T-helper 17 cell (primary cell): ENCODE measurements at regions not wholly inside any gene's neighbourhood (a gene's known extent, or its start where the extent isn't known, plus 50 kb on each side); places are given as distances from the start of the nearest gene placed in this dataset.
A peak's percentile ranks its signal among the peaks of the same experiment; 100 is the strongest.

ENCODE experiments used
- ATAC-seq: fragments of 150-1000 bp; cut with Tn5 transposase; 2 replicates; pipeline ENCODE4 v1.10.0; 2021; ENCODE audit warnings: mild to moderate bottlenecking, moderate library complexity
- DNase-seq, 3 donors: peaks; one replicate each; pipeline versions ENCODE4 v3.0.0 to v3.0.0-alpha.2; 2020 to 2021
- H3K9me3 ChIP-seq: one replicate; pipeline ENCODE4 v1.7.0; 2013; ENCODE audit warnings: low read length, mild to moderate bottlenecking; ENCODE audit not compliant: control insufficient read depth, poor library complexity, severe bottlenecking
- H3K27ac Mint-ChIP-seq: one replicate; pipeline ENCODE4 v1.8.0; 2022; ENCODE audit warnings: mild to moderate bottlenecking, moderate library complexity, mixed read lengths
- H3K27me3 Mint-ChIP-seq: one replicate; pipeline ENCODE4 v1.8.0; 2022; ENCODE audit warnings: mixed read lengths
- H3K36me3 Mint-ChIP-seq: one replicate; pipeline ENCODE4 v1.8.0; 2022; ENCODE audit warnings: low read depth, mixed read lengths
- H3K4me1 Mint-ChIP-seq: one replicate; pipeline ENCODE4 v1.8.0; 2022; ENCODE audit warnings: mild to moderate bottlenecking, mixed read lengths
- H3K4me3 Mint-ChIP-seq: one replicate; pipeline ENCODE4 v1.8.0; 2022; ENCODE audit warnings: mild to moderate bottlenecking, moderate library complexity, mixed read lengths

DNA sequence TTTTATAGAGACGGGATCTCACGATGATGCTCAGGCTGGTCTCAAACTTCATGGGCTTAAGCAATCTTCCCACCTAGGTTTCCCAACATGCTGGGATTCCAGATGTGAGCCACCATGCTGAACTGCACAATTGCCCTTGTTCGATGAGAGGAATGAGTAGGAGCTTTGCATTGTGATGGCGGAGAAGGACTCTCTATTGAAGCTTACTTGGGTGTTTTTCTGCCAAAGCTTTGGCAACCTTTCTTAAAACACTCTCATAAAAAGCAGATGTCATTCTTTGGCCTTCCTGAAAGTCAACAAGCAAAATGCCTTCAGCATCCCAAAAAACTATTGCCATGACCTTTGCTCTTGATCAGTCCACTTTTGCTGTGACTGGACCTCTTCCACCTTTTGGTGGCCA is 904.8 kb upstream of the TMEM132C start:
- Mint-ChIP-seq H3K36me3 (no peaks in the 10 kb centered on the region), H3K27ac (no peak overlapping the region), H3K4me3 (no peak overlapping the region), H3K4me1 (no peaks in the 10 kb centered on the region), H3K27me3 (peaks cover 7% of the 10 kb centered on the region)
- no peak for DNase-seq
- no peaks in the 10 kb centered on the region for H3K9me3 ChIP-seq
- ATAC-seq, result no peak

DNA sequence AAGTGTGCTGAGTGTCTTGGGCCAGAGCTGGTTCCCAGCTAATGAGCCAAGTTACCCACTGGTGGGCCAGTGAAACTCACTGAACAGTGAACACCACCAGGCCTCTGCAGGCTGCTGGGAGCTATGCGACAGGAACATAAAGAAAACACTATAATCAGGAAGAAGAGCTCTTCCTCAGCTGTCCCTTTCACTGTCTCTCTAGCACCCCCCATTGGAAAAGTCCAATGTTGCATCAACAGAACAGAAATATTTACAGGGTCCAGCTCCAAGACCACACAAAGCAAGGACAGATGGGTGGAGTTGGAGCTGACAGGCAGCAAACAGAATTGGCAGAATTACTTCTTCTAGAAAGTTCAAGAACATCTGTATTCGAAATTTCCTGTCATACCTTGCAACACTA is 903.6 kb upstream of the TMEM132C start:
- ATAC-seq, result no peak
- no peak overlapping the region for H3K27ac Mint-ChIP-seq
- H3K4me3 Mint-ChIP-seq, result no peak overlapping the region
- H3K9me3 ChIP-seq, result no peaks in the 10 kb centered on the region
- no peaks in the 10 kb centered on the region for H3K4me1 Mint-ChIP-seq
- peaks cover 7% of the 10 kb centered on the region for H3K27me3 Mint-ChIP-seq
- DNase-seq, result no peak
- no peaks in the 10 kb centered on the region for H3K36me3 Mint-ChIP-seq

DNA sequence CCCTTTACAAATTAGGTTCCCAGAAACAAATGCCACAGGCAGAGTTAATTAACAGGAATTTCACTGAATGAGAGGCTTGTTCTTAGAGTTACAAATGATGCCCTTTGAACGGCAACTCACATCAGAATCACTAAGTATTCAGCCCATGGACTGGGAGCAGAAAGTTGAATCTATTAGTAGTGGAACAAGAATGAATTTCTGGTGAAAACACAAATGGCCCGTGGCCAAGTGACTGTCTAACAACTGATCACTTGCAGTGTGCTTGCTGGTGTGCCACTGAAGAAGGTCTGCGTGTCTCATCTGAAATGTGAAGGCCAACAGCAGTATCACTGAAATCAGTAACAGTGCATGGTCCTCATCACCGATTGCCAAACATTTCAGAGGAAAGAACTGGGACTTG is 893.4 kb upstream of the TMEM132C start:
- H3K4me3 Mint-ChIP-seq, result no peak overlapping the region
- no peaks in the 10 kb centered on the region for H3K4me1 Mint-ChIP-seq
- DNase-seq, result no peak
- H3K9me3 ChIP-seq, result no peaks in the 10 kb centered on the region
- peaks cover 27% of the 10 kb centered on the region for H3K27me3 Mint-ChIP-seq
- ATAC-seq, result no peak
- H3K36me3 Mint-ChIP-seq, result no peaks in the 10 kb centered on the region
- no peak overlapping the region for H3K27ac Mint-ChIP-seq

DNA sequence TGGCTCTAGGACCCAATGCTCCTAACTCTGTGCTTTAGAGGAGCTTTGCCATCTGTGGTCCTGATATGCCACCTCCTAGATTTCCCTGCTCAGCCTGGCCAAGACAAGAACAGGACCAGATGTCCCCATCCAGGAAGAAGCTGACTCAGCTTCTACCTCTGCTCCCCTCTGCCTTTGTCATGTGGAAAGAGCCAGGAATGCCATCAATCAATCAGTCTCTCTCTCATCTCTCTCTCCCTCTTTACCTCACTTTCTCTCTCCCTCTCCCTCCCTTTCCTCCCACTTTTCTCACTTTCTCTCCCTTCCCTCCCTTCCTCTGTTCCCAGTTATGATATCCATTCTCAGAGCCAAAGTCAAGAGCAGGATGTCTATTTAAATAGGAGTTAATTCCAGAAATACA is 892.5 kb upstream of the TMEM132C start:
- ATAC-seq (no peak), DNase-seq (no peak)
- no peaks in the 10 kb centered on the region for H3K36me3 Mint-ChIP-seq
- H3K9me3 ChIP-seq, result no peaks in the 10 kb centered on the region
- H3K4me1 Mint-ChIP-seq, result no peaks in the 10 kb centered on the region
- peaks cover 35% of the 10 kb centered on the region for H3K27me3 Mint-ChIP-seq
- no peak overlapping the region for H3K4me3 Mint-ChIP-seq
- H3K27ac Mint-ChIP-seq, result no peak overlapping the region

DNA sequence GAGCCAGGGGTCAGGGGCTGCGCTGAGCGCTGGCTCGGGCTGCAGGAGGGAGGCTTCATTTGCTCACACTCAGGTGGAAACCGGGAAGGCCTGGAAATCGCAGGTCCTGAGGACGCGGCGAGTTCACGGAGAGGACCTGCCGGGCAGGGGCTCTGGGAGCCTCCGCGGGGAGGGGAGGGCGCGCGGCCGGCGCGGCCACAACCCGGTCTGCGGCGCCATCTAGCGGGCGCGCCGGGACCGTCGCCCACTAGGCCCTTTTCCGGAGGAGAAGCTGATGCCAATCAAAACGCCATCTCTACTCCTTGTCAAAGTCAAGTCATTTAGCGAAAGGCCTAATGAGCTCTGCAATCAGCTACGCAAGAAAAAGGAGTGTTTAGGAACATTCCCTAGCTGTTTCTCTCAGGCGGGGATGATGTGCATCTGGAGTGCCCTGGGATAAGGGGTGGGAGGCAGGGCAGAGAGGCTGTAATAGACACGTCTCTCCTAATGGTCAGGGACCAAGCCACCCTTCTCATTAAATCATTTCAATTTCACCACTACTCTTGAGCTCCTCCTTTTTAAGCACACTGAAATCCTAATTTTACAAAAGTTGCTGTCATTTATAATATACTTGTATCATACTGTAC is 885.8 kb upstream of the TMEM132C start:
- Mint-ChIP-seq H3K4me3 (no peak overlapping the region), H3K4me1 (peaks cover 3% of the 10 kb centered on the region), H3K27ac (no peak overlapping the region), H3K36me3 (no peaks in the 10 kb centered on the region), H3K27me3 (peaks cover 27% of the 10 kb centered on the region)
- ATAC-seq, result peak; percentile 46
- H3K9me3 ChIP-seq, result no peaks in the 10 kb centered on the region
- DNase-seq, result peak in 2 of 3 donors; percentile 17

DNA sequence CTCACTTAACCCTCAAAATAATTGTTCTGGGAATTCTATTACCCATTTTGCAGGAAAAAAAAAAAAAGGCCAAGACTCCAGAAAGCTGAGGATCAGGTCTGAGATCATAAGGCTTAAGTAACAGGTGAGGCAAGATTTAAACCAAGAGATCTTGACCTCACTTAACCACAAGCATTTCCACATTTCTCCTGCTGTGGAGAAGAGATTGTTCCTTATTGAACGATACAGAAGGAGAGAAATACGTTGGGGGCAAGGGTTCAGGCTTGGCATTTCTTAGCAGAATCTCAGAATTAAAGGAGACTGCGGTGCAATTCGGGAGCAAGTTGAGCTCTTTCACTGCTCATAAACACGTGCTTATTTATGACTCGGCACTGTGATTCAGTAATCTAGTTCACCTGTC is 885.3 kb upstream of the TMEM132C start:
- DNase-seq (no peak), ATAC-seq (no peak)
- no peak overlapping the region for H3K27ac Mint-ChIP-seq
- H3K36me3 Mint-ChIP-seq, result no peaks in the 10 kb centered on the region
- peaks cover 32% of the 10 kb centered on the region for H3K27me3 Mint-ChIP-seq
- no peaks in the 10 kb centered on the region for H3K9me3 ChIP-seq
- peaks cover 3% of the 10 kb centered on the region for H3K4me1 Mint-ChIP-seq
- H3K4me3 Mint-ChIP-seq, result no peak overlapping the region

DNA sequence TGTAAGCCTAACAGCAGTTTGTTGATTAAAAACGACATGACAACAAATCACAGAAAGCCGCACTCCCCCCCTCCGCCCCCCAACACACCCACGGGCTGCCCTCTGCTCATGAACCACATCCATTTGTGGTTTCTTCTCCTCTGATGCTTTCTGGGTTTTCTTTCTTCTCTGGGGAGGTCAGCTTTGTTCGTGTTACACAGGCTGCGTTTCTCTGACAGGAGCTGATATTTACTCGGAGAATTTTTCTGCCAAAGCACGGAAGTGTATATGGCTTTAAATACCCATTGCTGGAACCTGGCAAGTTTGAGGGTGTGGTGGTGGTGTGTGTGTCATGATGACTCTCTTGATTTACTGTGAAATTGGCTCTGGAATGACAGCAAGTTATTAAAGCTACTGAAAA is 883.7 kb upstream of the TMEM132C start:
- peaks cover 3% of the 10 kb centered on the region for H3K4me1 Mint-ChIP-seq
- H3K27ac Mint-ChIP-seq, result no peak overlapping the region
- peaks cover 42% of the 10 kb centered on the region for H3K27me3 Mint-ChIP-seq
- H3K36me3 Mint-ChIP-seq, result no peaks in the 10 kb centered on the region
- no peaks in the 10 kb centered on the region for H3K9me3 ChIP-seq
- DNase-seq (no peak), ATAC-seq (no peak)
- no peak overlapping the region for H3K4me3 Mint-ChIP-seq

DNA sequence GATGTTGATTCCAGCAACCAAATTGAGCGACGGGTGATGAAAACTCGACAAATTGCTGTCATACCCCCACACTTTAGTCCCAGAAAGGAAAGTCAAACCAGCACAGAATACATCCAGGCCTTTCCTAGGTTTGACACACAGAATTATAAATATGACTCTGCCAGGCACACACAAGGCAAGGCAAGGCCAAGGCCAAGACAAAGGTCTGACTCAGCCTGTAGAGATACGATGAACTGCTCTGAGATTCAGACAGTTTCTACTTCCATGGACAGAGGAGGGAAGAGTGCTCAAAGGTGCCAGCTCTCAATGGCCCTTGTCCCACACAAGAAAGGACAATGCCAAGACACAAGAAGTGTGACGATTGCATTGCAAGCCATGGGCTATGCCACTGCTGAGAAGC is 880.2 kb upstream of the TMEM132C start:
- H3K27ac Mint-ChIP-seq, result no peak overlapping the region
- no peaks in the 10 kb centered on the region for H3K36me3 Mint-ChIP-seq
- no peaks in the 10 kb centered on the region for H3K4me1 Mint-ChIP-seq
- no peak overlapping the region for H3K4me3 Mint-ChIP-seq
- no peak for ATAC-seq
- H3K9me3 ChIP-seq, result no peaks in the 10 kb centered on the region
- no peak for DNase-seq
- peaks cover 42% of the 10 kb centered on the region for H3K27me3 Mint-ChIP-seq

DNA sequence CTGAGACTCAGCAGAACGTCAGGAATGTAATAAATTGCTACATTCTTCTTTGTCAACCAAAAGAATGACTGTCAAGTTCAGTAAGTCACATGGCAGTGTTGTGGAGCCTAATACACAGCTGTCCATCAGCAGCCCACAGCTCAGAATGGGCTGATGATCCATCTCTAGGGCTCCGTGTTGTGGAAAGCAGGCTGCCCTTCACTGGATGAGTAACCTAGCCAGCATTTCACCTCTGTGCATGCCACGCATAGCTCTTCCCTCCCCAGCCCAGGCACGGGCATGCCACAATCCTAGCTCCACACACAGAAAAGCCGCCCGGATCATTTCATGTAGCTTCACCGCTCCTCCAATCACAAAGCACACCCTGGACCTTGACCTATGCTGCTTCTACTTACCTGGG is 878.0 kb upstream of the TMEM132C start:
- no peak overlapping the region for H3K27ac Mint-ChIP-seq
- no peaks in the 10 kb centered on the region for H3K9me3 ChIP-seq
- peaks cover 47% of the 10 kb centered on the region for H3K27me3 Mint-ChIP-seq
- no peaks in the 10 kb centered on the region for H3K36me3 Mint-ChIP-seq
- no peak for ATAC-seq
- H3K4me1 Mint-ChIP-seq, result no peaks in the 10 kb centered on the region
- no peak overlapping the region for H3K4me3 Mint-ChIP-seq
- no peak for DNase-seq

DNA sequence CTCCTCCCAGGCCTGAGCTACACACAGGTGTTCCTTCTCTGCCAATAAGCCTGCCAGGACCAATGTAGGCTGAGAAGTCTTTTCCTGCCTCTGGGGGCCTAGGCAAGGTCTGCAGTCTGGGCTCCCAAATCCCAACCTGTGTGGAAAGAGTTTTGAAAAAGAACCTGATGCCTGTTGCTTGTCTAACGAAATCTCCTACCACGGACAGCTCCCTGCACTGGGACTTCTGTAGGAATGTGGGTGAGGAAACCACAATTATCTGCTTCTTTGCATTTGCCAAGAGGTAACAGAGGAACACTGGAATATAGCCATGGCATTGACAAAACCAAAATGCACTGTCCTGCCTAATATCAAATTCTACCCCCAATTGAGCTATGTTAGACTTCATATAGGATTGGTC is 877.0 kb upstream of the TMEM132C start:
- ATAC-seq, result no peak

DNA sequence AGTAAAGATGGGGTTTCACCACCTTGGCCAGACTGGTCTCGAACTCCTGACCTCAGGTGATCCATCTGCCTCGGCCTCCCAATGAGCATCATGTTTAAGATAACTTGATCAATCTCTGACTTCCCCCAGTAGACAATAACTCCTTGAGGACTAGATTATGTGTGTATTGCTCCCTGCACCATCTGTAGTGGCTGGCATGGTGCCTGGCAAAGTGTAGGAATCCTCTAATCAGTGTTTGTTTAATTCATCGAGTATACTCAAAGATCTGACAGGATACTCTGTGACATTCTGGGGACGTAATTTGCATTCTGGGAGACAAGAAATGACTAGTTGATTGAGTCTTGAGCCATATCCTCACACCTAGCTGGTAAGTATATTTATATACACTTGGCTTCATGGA is 873.5 kb upstream of the TMEM132C start:
- peaks cover 43% of the 10 kb centered on the region for H3K27me3 Mint-ChIP-seq
- no peak overlapping the region for H3K27ac Mint-ChIP-seq
- H3K4me1 Mint-ChIP-seq, result no peaks in the 10 kb centered on the region
- H3K4me3 Mint-ChIP-seq, result no peak overlapping the region
- DNase-seq, result no peak
- H3K9me3 ChIP-seq, result no peaks in the 10 kb centered on the region
- ATAC-seq, result no peak
- H3K36me3 Mint-ChIP-seq, result no peaks in the 10 kb centered on the region

More for the DNA sequence above, 877.0 kb upstream of the TMEM132C start:
- Mint-ChIP-seq H3K27me3 (peaks cover 46% of the 10 kb centered on the region), H3K36me3 (no peaks in the 10 kb centered on the region), H3K27ac (no peak overlapping the region), H3K4me3 (no peak overlapping the region), H3K4me1 (no peaks in the 10 kb centered on the region)
- H3K9me3 ChIP-seq, result no peaks in the 10 kb centered on the region
- no peak for DNase-seq

DNA sequence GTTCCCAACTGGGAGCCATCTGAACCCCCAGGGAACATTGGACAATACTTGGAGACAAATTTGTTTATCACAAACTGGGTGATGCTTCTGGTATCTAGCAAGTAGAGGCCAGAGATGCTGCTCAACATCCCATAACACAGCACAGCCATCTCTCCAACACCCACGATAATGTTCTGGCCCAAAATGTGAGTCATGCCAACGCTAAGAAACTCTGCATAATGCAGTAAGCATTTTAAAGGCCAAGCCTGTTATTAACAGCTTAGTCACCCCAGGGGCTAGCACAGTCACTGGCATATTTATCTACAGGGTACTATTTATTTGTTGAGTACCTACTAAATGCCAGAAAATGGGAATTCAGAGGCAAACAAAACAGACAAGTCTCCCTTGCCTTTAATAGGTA is 873.1 kb upstream of the TMEM132C start:
- H3K27me3 Mint-ChIP-seq, result peaks cover 41% of the 10 kb centered on the region
- H3K9me3 ChIP-seq, result no peaks in the 10 kb centered on the region
- H3K36me3 Mint-ChIP-seq, result no peaks in the 10 kb centered on the region
- ATAC-seq (no peak), DNase-seq (no peak)
- no peak overlapping the region for H3K4me3 Mint-ChIP-seq
- H3K4me1 Mint-ChIP-seq, result no peaks in the 10 kb centered on the region
- no peak overlapping the region for H3K27ac Mint-ChIP-seq

DNA sequence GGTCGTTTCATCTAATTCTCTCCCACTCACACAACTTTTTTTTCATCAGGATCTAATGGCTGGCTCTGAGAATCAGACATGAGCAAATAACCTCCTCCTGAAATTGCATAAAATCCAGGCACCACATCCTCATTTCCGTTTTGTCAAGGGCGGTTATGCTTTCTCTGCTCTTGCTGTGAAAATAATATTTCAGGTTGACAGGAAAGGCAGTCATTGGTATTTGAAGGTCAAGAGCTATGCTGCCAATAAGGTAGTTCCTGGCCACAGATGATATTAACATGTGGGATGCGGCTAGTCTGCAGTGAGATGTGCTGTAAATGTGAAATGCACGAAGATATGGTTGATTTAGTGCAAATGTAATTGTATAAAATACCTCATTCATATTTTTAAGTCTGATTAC is 870.2 kb upstream of the TMEM132C start:
- H3K27me3 Mint-ChIP-seq, result peaks cover 33% of the 10 kb centered on the region
- ATAC-seq (no peak), DNase-seq (no peak)
- H3K27ac Mint-ChIP-seq, result no peak overlapping the region
- H3K4me3 Mint-ChIP-seq, result no peak overlapping the region
- no peaks in the 10 kb centered on the region for H3K36me3 Mint-ChIP-seq
- H3K9me3 ChIP-seq, result no peaks in the 10 kb centered on the region
- no peaks in the 10 kb centered on the region for H3K4me1 Mint-ChIP-seq

DNA sequence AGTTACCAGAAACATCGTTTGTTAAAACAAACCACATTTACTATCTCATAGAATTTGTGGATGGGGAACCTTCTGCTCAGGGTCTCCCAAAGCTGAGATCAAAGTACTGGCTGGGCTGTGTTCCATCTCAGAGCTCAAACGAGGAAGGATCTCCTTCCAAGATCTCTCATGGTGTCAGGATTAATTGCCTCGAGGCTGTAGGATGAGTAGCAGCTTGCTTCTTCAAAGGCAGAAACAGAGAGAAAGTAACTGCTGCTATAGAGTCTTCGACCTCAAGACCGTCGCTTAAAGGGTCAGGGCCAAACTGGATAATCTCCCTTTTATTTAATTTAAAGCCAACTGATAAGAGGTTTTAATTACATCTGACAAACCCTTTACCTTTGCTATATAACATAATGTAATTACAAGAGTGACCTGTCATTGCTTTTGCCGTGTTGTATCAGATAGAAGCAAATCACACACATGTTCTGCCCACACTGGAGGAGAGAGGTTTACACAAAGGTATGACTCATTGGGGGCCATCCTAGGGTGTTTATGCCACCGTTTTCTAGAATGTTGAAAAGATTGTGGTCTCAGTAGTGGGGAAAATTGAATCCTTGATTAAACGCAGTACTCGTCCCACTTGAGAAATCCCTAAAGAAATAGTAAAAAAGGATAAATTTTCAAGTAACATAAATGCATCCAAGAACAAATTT is 868.8 kb upstream of the TMEM132C start:
- DNase-seq (no peak), ATAC-seq (no peak)
- no peaks in the 10 kb centered on the region for H3K4me1 Mint-ChIP-seq
- H3K27me3 Mint-ChIP-seq, result peaks cover 33% of the 10 kb centered on the region
- H3K9me3 ChIP-seq, result no peaks in the 10 kb centered on the region
- H3K36me3 Mint-ChIP-seq, result peaks cover 2% of the 10 kb centered on the region
- H3K27ac Mint-ChIP-seq, result no peak overlapping the region
- no peak overlapping the region for H3K4me3 Mint-ChIP-seq
